Ovary (tissue), 7 donors: ENCODE measurements at regions not wholly inside any gene's neighbourhood (a gene's known extent, or its start where the extent isn't known, plus 50 kb on each side); places are given as distances from the start of the nearest gene placed in this dataset.

ENCODE experiments used
- DNase-seq, 5 donors: peaks; one replicate each; pipeline ENCODE4 v3.0.0-alpha.2; 2019 to 2020
- H3K27ac ChIP-seq, 2 donors: fragments of 200-600 bp; one replicate each; pipeline versions ENCODE4 v1.5.1 to v1.8.0; 2019 to 2022
- H3K27me3 ChIP-seq: fragments of 200-600 bp; one replicate; pipeline ENCODE4 v1.8.0; 2022
- H3K36me3 ChIP-seq: fragments of 200-600 bp; sonication (generic); one replicate; pipeline ENCODE4 v1.5.1; 2019
- H3K4me1 ChIP-seq: one replicate; pipeline ENCODE4 v1.8.1; 2013; ENCODE audit warnings: mild to moderate bottlenecking, moderate library complexity; ENCODE audit not compliant: insufficient read depth
- H3K4me3 ChIP-seq: fragments of 200-600 bp; sonication (generic); one replicate; pipeline ENCODE4 v1.5.1; 2017
- H3K9me3 ChIP-seq, 2 donors: fragments of 200-600 bp in 1 of 2; sonication (generic) in 1 of 2; one replicate each; pipeline versions ENCODE4 v1.5.1 to v1.8.1; 2013 to 2019; ENCODE audit warnings: mild to moderate bottlenecking in 1 of 2, moderate library complexity in 1 of 2
- EP300 ChIP-seq: sonication (generic); formaldehyde crosslinking; IDR thresholded peaks from one replicate; pipeline ENCODE4 v1.6.1; 2017; ENCODE audit warnings: antibody characterized with exemption
- POLR2A ChIP-seq: fragments of 450-650 bp; IDR thresholded peaks from one replicate; pipeline ENCODE4 v1.6.1; 2017; ENCODE audit warnings: antibody characterized with exemption, mild to moderate bottlenecking, moderate library complexity
- WGBS, 3 donors: extraction: QIAGEN DNeasy Blood & Tissue Kit in 1 of 3; methylation state at CpG; one replicate each; pipeline versions ENCODE4 v1.1.5 to v1.1.7; 2013 to 2017; 5-methylcytosine and 5-hydroxymethylcytosine counted together
- intact Hi-C, 4 donors: fragments of 100-400 bp; cut with DNase I; formaldehyde crosslinking; loops; one replicate each; pipeline versions ENCODE4 v1.11.0 to v1.15.1; 2022 to 2023
- TF ChIP-seq, protein P1 (sequence below), 3 donors: fragments of 450-650 bp in 2 of 3; fragments of 200-600 bp in 1 of 3; IDR thresholded peaks; one replicate each; pipeline versions ENCODE4 v1.5.1 to v1.8.0; 2016 to 2022; ENCODE audit warnings: antibody characterized with exemption in 3 of 3, mild to moderate bottlenecking in 1 of 3
- donor health status: DM: no; HTN: no; CAD: no; lungs with moderate emphysema.
- donor health status: DM: no; HTN: no; CAD: no.
- donor health status: Bipolar disorder and iron deficiency.
- donor health status: DM: no; HTN: no; CAD: no.
- donor health status: DM: yes; HTN: yes; CAD: no.

DNA sequence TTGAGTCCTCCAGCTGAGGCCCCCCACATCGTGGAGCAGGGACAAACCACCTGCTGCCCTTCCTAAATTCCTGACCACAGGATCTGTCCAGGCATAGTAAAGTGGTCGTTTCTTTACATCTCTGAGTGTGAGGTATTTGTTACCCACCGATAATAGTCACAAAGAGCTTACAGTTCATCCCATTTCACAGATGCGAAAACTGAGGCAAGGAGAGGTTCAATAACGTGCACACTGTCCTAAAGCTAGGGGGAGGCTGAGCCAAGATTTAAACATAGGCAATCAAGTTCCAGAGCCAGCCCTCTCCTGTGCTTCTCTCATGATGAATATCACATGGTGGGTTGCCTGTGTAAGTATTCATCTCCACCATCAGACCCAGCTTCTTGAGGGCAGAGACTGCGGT, 135.4 kb downstream of the CCT6B start:
- WGBS, 3 donors: 70 to 79% (median 74%) methylated on average over 6 of the region's 6 CpGs
- Histone ChIP-seq H3K4me3 (no peak overlapping the region), H3K27ac (no peak overlapping the region), H3K4me1 (no peaks in the 10 kb centered on the region), H3K27me3 (no peaks in the 10 kb centered on the region), H3K36me3 (no peaks in the 10 kb centered on the region), H3K9me3 (no peaks in the 10 kb centered on the region)
- intact Hi-C loops: no loop called here
- TF ChIP-seq, protein P1, sequence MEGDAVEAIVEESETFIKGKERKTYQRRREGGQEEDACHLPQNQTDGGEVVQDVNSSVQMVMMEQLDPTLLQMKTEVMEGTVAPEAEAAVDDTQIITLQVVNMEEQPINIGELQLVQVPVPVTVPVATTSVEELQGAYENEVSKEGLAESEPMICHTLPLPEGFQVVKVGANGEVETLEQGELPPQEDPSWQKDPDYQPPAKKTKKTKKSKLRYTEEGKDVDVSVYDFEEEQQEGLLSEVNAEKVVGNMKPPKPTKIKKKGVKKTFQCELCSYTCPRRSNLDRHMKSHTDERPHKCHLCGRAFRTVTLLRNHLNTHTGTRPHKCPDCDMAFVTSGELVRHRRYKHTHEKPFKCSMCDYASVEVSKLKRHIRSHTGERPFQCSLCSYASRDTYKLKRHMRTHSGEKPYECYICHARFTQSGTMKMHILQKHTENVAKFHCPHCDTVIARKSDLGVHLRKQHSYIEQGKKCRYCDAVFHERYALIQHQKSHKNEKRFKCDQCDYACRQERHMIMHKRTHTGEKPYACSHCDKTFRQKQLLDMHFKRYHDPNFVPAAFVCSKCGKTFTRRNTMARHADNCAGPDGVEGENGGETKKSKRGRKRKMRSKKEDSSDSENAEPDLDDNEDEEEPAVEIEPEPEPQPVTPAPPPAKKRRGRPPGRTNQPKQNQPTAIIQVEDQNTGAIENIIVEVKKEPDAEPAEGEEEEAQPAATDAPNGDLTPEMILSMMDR (IDR thresholded peaks at IDR 0.05): no peak
- no peak for TF ChIP-seq EP300
- TF ChIP-seq POLR2A: no peak
- DNase-seq: no peak

- no peak overlapping the region for H3K4me3 ChIP-seq
- H3K9me3 ChIP-seq: no peaks in the 10 kb centered on the region
- H3K27ac ChIP-seq: no peak overlapping the region
- H3K4me1 ChIP-seq: no peaks in the 10 kb centered on the region
- WGBS, 3 donors: 85 to 94% (median 94%) methylated on average over 1 of the region's 1 CpG
- H3K36me3 ChIP-seq: no peaks in the 10 kb centered on the region
- no peaks in the 10 kb centered on the region for H3K27me3 ChIP-seq
- intact Hi-C loops: no loop called here
- TF ChIP-seq, protein P1 (IDR thresholded peaks at IDR 0.05): no peak
- no peak for TF ChIP-seq EP300
- no peak for TF ChIP-seq POLR2A
- no peak for DNase-seq
Observed at GRCh38 chr17:34825102-34825501, 136.2 kb downstream of the CCT6B start.

GRCh38 chr17:34823023-34823422, 138.2 kb downstream of the CCT6B start:
- Histone ChIP-seq H3K4me1 (no peaks in the 10 kb centered on the region), H3K4me3 (no peak overlapping the region), H3K27ac (no peak overlapping the region), H3K36me3 (no peaks in the 10 kb centered on the region), H3K9me3 (no peaks in the 10 kb centered on the region), H3K27me3 (no peaks in the 10 kb centered on the region)
- TF ChIP-seq POLR2A (no peak), EP300 (no peak)
- TF ChIP-seq, protein P1 (IDR thresholded peaks at IDR 0.05): no peak
- 51 to 64% (median 53%) methylated on average over 6 of the region's 6 CpGs for WGBS, 3 donors
- DNase-seq: no peak
- intact Hi-C loops: no loop called here

DNA sequence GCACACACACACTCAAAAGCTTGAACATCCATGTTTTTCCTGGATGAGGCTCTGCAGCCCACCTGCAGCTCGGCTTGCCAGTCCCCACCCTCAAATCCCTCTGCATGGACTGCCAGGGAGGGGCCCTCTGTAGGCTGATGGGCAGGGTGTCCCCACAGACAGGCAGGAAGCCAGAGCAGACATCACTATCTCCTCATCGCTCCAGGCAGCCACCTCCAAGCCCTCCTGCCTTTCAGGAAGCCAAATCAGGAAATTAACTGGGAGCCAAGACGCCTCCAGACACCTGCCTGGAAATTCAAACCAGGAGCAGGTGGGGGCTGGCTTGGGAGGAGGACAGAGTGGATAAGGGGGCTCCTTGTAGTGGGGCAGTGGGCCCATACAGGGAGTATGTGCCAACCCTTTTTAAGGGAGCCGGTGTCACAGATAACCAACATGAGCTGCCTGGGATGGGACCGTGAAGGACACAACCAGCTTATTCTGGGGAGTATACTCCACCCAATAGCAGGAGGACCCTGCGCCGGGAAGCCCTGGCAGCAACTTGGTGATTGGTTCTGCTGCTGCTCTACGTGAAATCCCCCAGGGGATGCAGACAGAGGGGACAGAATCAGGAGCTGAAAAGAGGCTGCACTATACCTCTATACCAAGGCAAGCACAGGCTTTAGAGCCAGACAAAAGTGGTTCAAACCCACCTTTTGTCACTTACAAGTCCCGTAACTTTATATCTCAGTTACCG, 139.1 kb downstream of the CCT6B start:
- H3K4me3 ChIP-seq: no peak overlapping the region
- intact Hi-C loops: no loop called here
- no peak for TF ChIP-seq EP300
- no peak for TF ChIP-seq POLR2A
- TF ChIP-seq, protein P1 (IDR thresholded peaks at IDR 0.05): no peak
- no peak overlapping the region for H3K27ac ChIP-seq
- no peaks in the 10 kb centered on the region for H3K4me1 ChIP-seq
- no peaks in the 10 kb centered on the region for H3K36me3 ChIP-seq
- no peaks in the 10 kb centered on the region for H3K27me3 ChIP-seq
- no peaks in the 10 kb centered on the region for H3K9me3 ChIP-seq
- DNase-seq: no peak
- 54 to 61% (median 58%) methylated on average over 10 of the region's 10 CpGs for WGBS, 3 donors
